ENCODE measurements at regions not wholly inside any gene's neighbourhood (a gene's known extent, or its start where the extent isn't known, plus 50 kb on each side); places are given as distances from the start of the nearest gene placed in this dataset.

DNA sequence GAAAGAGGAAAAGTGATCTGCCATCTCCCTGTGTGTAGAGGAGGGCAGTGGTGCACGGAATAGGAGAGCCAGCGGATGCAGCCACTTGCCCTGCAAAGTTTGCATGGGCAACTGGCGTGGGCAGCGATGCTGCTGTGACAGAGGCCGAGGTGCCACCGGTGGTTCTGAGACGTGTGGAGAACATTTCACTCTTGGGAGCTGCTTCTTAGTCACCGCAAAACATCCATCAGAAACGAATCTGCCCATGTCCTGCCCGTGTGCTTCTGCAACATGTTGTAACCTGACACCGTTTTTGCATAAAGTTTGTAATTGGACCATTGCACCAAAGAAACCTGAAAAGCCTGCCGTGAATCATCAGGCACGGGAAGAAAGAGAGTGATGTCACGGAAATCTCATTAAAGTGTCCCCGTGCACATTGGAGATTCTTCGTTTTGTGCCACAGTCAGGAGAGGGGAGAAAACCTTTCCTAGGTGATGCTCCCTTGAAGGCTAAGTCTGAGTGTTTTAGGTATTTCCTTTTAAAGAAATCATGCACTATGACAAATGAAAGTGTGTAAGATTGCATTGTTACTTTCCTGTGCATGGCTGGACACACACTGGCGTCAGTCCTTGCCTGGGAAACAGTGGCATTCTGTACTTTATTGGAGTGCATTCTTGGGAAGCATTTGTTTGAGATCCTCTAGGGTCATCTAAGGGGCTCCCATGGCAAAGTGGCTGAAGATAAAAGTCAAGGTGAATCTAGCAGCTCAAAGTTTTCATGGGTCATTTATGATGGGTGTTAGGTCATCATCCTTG, 302.6 kb downstream of the KLF6 start:
- TF ChIP-seq, protein P1, sequence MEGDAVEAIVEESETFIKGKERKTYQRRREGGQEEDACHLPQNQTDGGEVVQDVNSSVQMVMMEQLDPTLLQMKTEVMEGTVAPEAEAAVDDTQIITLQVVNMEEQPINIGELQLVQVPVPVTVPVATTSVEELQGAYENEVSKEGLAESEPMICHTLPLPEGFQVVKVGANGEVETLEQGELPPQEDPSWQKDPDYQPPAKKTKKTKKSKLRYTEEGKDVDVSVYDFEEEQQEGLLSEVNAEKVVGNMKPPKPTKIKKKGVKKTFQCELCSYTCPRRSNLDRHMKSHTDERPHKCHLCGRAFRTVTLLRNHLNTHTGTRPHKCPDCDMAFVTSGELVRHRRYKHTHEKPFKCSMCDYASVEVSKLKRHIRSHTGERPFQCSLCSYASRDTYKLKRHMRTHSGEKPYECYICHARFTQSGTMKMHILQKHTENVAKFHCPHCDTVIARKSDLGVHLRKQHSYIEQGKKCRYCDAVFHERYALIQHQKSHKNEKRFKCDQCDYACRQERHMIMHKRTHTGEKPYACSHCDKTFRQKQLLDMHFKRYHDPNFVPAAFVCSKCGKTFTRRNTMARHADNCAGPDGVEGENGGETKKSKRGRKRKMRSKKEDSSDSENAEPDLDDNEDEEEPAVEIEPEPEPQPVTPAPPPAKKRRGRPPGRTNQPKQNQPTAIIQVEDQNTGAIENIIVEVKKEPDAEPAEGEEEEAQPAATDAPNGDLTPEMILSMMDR (IDR thresholded peaks at IDR 0.05) = no peak
- TF ChIP-seq POLR2A (IDR thresholded peaks at IDR 0.05) = peak in 2 of 4 donors; percentile 25 to 39
